Astrocyte of the cerebellum (primary cell): ENCODE measurements at regions not wholly inside any gene's neighbourhood (a gene's known extent, or its start where the extent isn't known, plus 50 kb on each side); places are given as distances from the start of the nearest gene placed in this dataset.

Source experiments
- DNase-seq: peaks from one replicate; pipeline ENCODE4 v3.0.0-alpha.2; 2011; ENCODE audit warnings: low read depth
- H3K4me3 ChIP-seq: 2 replicates; pipeline ENCODE4 v1.5.1; 2011; ENCODE audit warnings: mild to moderate bottlenecking, low read depth, low read length, moderate library complexity
- CTCF ChIP-seq: IDR thresholded peaks from 2 replicates; pipeline ENCODE4 v1.5.1; 2012; ENCODE audit warnings: low read length, low read depth, moderate library complexity, mild to moderate bottlenecking; ENCODE audit errors: missing control alignments
- in situ Hi-C: cut with HindIII; loops from 2 replicates; pipeline ENCODE4 v1.10.0; 2017; ENCODE audit warnings: low sequenced_read_pairs

- DNase-seq = no peak
- no peak overlapping the region for H3K4me3 ChIP-seq
- in situ Hi-C loops = no loop called here
- no peak for TF ChIP-seq CTCF
These were observed 345.1 kb downstream of the SPATA31D1 start for GRCh38 chr9:82333671-82334070.

- no peak for DNase-seq
- TF ChIP-seq CTCF = no peak
- H3K4me3 ChIP-seq = no peak overlapping the region
- in situ Hi-C loops = no loop called here
These were observed 345.7 kb downstream of the SPATA31D1 start for GRCh38 chr9:82334286-82334685.

GRCh38 chr9:82337351-82337750 is 348.8 kb downstream of the SPATA31D1 start:
- in situ Hi-C loops = no loop called here
- no peak overlapping the region for H3K4me3 ChIP-seq

GRCh38 chr9:82342046-82342445 is 353.5 kb downstream of the SPATA31D1 start:
- no peak overlapping the region for H3K4me3 ChIP-seq
- DNase-seq = no peak
- TF ChIP-seq CTCF = no peak
- in situ Hi-C loops = no loop called here

More at GRCh38 chr9:82337351-82337750, 348.8 kb downstream of the SPATA31D1 start:
- DNase-seq = no peak
- no peak for TF ChIP-seq CTCF

- no peak overlapping the region for H3K4me3 ChIP-seq
- in situ Hi-C loops = no loop called here
These were observed 357.5 kb downstream of the SPATA31D1 start for GRCh38 chr9:82346040-82346439.

GRCh38 chr9:82353631-82354278 is 365.2 kb downstream of the SPATA31D1 start:
- no peak overlapping the region for H3K4me3 ChIP-seq
- no peak for DNase-seq
- TF ChIP-seq CTCF = no peak
- in situ Hi-C loops = no loop called here

More at GRCh38 chr9:82346040-82346439, 357.5 kb downstream of the SPATA31D1 start:
- TF ChIP-seq CTCF = no peak
- DNase-seq = no peak
